Fibroblast of upper back skin (primary cell): ENCODE measurements at regions not wholly inside any gene's neighbourhood (a gene's known extent, or its start where the extent isn't known, plus 50 kb on each side); places are given as distances from the start of the nearest gene placed in this dataset.

Experiments used
- DNase-seq: peaks from one replicate; pipeline ENCODE4 v3.0.0-alpha.2; 2013

- DNase-seq = no peak
Observed at GRCh38 chr1:163761898-163762297, 440.1 kb downstream of the NUF2 start.

GRCh38 chr1:163766257-163766918 is 444.6 kb downstream of the NUF2 start:
- no peak for DNase-seq

DNA sequence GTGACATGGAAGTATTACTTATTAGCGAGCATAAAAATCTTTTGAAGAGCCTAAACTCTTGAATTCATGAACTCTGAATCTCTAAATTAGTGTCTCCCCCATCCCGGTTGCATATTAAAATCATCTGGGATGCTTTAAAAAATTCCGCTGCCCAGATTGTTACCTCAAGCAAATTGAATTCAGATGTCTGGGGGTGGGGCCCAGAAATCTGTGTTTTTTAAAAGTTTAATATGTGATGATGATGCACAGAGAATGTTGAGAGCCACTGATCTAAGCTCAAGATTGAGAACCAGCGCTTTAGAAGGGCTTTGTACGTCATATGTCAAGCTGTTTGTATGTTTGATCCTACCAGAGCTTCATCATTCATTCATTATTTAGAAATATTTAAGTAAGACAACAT is 446.8 kb downstream of the NUF2 start:
- DNase-seq = peak; percentile 65

GRCh38 chr1:163770265-163770664 is 448.5 kb downstream of the NUF2 start:
- DNase-seq = no peak

DNA sequence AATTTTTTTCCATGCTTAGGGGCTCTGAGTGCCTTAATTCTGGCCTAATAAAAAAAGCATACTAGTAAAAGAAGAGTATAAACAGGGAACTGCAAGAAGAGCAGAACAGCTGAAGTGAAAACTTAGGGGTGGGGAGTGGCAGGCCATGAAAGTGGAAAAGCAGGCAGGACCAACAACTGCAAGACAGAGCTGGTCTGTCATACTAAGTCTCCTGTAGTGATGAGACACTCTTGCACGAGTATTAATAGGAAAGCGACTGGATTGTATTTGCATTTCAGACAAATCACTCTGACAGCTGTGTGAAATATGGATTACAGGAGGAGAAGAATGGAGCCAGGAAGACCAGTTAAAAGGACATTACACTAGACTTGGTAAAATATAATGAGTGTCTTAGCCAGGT is 449.9 kb downstream of the NUF2 start:
- DNase-seq = no peak

GRCh38 chr1:163772246-163772645 is 450.5 kb downstream of the NUF2 start:
- no peak for DNase-seq

- no peak for DNase-seq
Observed at GRCh38 chr1:163773396-163773795, 451.6 kb downstream of the NUF2 start.

- no peak for DNase-seq
Observed at GRCh38 chr1:163774401-163774945, 452.7 kb downstream of the NUF2 start.

GRCh38 chr1:163774978-163775620 is 453.3 kb downstream of the NUF2 start:
- peak; percentile 22 for DNase-seq

GRCh38 chr1:163777205-163777604 is 455.5 kb downstream of the NUF2 start:
- DNase-seq = no peak

- no peak for DNase-seq
Observed at GRCh38 chr1:163781146-163781545, 459.4 kb downstream of the NUF2 start.

DNA sequence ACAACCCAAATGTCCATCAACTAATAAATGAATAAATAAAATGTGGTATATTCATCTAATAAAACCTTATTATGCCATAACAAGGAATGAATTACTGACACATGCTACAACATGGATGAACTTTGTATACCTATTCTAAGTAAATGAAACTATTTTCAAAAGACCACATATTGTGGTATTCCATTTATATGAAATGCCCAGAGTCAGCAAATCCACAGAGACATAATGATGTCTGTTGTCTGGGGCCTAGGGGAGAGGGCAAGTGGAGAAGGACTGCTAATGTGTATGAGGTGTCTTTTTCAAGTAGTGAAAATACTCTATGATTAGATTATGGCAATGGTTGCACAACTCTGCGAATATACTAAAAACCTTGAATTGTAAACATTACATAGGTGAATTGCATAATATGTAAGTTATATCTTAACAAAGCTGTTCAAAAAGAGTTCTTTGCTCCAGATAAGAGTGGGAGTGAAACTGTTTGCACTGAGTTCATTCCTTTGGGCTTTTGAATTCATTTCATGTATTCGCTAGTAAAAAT is 464.2 kb downstream of the NUF2 start:
- DNase-seq = no peak

- DNase-seq = no peak
Observed at GRCh38 chr1:163789911-163790310, 468.2 kb downstream of the NUF2 start.

DNA sequence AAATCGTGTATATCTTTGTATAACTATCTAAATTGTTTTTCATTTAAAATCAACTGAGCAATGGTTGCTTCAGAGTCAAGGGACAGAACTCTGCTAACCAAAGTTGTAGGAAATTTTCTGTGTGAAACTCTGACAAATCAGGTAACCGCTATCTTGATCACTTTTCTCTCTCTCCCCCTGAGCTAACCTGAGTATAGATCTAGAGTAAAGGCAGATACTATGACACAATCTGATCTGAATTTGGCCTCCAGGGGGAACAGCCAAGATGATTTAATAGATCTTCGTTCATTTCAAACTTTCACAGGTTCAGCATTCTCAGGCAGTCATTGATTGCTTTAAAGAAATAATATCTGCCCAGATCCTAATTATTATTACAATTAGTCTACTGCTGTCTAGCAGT is 472.8 kb downstream of the NUF2 start:
- DNase-seq = no peak

DNA sequence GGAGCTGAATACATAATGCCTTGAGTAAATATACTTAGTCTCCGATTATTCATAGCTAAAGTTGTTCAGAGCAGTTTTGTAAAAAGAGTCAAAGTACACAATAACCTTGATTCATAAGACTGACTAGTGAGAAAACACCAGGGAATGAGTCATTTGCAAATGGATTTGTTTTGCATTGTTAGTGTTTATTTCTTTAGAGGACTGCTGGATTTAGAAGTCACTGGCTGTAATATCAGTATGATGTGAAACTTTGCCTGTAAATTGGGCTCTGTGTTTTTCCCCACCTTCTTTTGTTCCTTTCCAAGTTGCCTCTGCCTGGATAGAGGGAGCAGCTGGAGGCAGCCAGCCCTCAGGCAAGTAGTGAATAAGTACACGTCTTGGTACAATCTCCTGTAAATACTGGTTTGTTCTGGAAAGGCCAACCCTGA is 474.7 kb downstream of the NUF2 start:
- DNase-seq = no peak

DNA sequence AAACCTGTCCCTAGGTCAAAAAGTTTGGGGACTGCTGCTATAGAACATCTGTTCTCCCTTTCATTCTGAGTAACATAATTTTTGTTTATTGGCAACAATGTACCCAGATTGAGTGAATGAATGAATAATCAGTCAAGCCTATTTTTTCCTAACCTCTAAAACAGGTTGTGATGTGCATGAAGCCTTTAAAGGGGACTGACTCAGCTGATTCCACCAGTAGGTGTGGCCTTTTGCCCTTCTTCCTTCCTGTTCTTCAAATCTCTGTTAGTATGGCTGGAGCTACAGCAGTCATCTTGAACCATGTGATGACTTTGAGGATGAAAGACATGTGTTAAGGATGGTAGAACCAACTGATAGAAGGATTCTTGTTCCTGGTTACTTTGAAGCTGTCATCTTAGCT is 476.1 kb downstream of the NUF2 start:
- DNase-seq = no peak

- DNase-seq = no peak
Observed at GRCh38 chr1:163799190-163799805, 477.5 kb downstream of the NUF2 start.

DNA sequence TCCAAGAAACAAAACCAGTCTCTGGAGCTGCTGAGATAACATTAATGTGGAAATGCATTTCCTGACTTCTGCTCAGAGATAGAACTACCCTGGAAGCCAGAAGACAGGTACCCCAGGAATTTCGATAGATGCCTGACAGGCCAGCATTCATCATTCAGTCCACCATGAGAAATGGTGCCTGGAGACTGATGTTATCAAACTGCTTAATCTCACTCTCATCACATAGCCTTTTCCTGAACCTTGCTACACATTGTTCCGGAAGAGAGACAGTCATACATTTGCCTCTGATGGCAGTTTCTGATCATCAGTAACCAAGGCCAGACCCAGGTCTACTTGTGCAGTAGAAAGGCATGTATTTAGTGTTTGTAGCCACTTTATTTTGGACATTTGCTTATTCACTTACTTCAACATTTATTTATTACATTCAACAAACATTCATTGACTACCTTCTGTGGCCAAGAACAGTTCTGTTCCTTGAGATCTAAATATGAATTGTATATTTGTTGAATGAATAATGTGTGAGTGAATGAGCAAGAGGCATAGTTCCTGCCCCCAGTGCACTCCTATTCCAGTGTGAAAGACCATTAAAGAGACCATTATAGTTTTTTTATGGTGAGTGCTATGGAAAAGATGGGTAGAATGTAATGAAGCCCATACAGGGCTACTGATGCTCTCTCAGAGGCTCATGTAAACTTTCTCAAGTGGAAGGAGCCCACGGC is 485.7 kb downstream of the NUF2 start:
- no peak for DNase-seq

- peak; percentile 25 for DNase-seq
Observed at GRCh38 chr1:163813251-163813650, 491.5 kb downstream of the NUF2 start.

- no peak for DNase-seq
Observed at GRCh38 chr1:163820226-163820625, 498.5 kb downstream of the NUF2 start.

DNA sequence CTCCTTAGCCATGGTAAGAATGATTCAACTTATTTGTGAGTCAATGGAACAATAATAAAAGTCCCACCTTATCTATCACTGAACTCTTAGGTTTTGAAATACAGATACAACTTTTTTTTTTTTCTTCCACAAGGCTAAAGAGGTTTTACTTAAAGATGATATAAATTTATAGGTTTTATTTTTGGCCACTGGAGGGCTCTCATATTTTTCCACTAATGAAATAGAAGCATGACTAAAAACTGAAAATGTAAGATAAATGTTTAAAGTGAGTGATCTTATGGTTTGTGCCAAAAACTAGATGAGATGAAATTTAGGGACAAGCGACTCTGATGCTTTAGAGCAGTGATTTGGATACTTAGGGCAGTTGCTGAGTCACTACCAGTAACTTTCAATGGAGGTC is 499.0 kb downstream of the NUF2 start:
- peak; percentile 38 for DNase-seq

DNA sequence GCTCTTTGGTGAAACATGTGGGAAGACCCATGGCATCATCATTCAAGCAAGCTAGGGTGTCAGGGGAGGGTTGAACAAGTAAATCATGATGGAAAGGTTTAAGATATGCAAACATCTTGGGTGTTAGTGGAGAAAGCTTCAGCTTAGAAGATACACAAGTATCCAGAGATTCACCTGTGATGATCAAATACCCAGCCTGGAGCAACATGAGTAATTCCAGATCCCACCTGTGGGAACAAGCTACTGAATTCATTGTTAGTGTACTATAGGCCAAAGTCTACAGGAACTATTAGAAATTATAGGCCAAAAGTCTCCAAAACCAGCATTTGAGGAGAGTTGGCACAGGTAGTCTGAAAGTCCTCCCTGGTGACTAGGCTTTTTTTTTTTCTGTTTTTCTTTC is 499.9 kb downstream of the NUF2 start:
- DNase-seq = no peak

DNA sequence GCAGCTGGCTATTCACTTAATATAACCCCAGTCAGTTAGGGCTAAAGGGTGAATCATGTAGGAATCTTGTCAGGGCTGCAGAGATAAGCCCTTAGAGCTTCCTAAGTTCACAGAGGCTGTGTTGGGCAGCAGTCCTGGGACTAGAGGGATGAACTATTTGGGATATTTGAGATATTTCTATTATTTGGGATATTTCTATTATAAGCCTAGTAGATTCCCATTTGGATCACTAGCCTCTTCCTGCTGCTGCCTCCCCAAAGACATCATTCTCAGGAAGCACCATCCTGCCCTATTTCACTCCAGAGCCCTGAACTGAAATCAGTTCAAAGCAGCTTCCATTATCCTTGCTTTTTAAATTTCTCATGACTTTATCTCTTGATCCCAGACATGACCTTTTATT is 501.3 kb downstream of the NUF2 start:
- peak; percentile 25 for DNase-seq
